ENCODE measurements at regions not wholly inside any gene's neighbourhood (a gene's known extent, or its start where the extent isn't known, plus 50 kb on each side); places are given as distances from the start of the nearest gene placed in this dataset.
"Not testable (repeated sequence)": the region's sequence is repeated elsewhere in the genome, so short reads cannot be mapped to it uniquely, and the experiment has no call there.

GRCh38 chr10:11691319-11691755, 50.8 kb upstream of the ECHDC3 start:
- no peak for DNase-seq (ENCODE audit: low spot score)
- no peak for ATAC-seq (ENCODE audit: insufficient number of reproducible peaks, low FRiP score, low read depth)
- Histone ChIP-seq H3K4me1 (ENCODE audit: control insufficient read depth in 1 of 2, low read depth in 2 of 2) (peaks cover 0 to 13% of the 10 kb centered on the region in 2 donors), H3K4me3 (no peak overlapping the region), H3K27me3 (replicated peaks; ENCODE audit: insufficient read depth) (no peaks in the 10 kb centered on the region), H3K36me3 (no peaks in the 10 kb centered on the region), H3K27ac (no peak overlapping the region), H3K9me3 (no peaks in the 10 kb centered on the region)
- TF ChIP-seq CTCF (IDR thresholded peaks at IDR 0.05), result no peak

- Histone ChIP-seq H3K4me3 (no peak overlapping the region), H3K27me3 (replicated peaks; ENCODE audit: insufficient read depth) (no peaks in the 10 kb centered on the region), H3K27ac (no peak overlapping the region), H3K36me3 (no peaks in the 10 kb centered on the region), H3K4me1 (ENCODE audit: control insufficient read depth in 1 of 2, low read depth in 2 of 2) (peaks cover 6 to 23% of the 10 kb centered on the region in 2 donors), H3K9me3 (no peaks in the 10 kb centered on the region)
- DNase-seq (ENCODE audit: low spot score), result no peak
- no peak for TF ChIP-seq CTCF (IDR thresholded peaks at IDR 0.05)
- ATAC-seq (ENCODE audit: insufficient number of reproducible peaks, low FRiP score, low read depth), result no peak
Measured at GRCh38 chr10:11689945-11690736, 52.0 kb upstream of the ECHDC3 start.

- not testable (repeated sequence) for H3K27ac ChIP-seq; ATAC-seq (ENCODE audit: insufficient number of reproducible peaks, low FRiP score, low read depth); DNase-seq (ENCODE audit: low spot score); H3K4me3 ChIP-seq; H3K27me3 ChIP-seq (replicated peaks; ENCODE audit: insufficient read depth); H3K9me3 ChIP-seq; H3K36me3 ChIP-seq
- peaks cover 6 to 32% of the 10 kb centered on the region in 2 donors for H3K4me1 ChIP-seq (ENCODE audit: control insufficient read depth in 1 of 2, low read depth in 2 of 2)
Measured at GRCh38 chr10:11688448-11688795, 53.8 kb upstream of the ECHDC3 start.

GRCh38 chr10:11687779-11688447, 54.3 kb upstream of the ECHDC3 start:
- Histone ChIP-seq H3K27ac (no peak overlapping the region), H3K4me3 (no peak overlapping the region), H3K27me3 (replicated peaks; ENCODE audit: insufficient read depth) (no peaks in the 10 kb centered on the region), H3K4me1 (ENCODE audit: control insufficient read depth in 1 of 2, low read depth in 2 of 2) (peaks cover 6 to 32% of the 10 kb centered on the region in 2 donors), H3K36me3 (no peaks in the 10 kb centered on the region), H3K9me3 (no peaks in the 10 kb centered on the region)
- no peak for TF ChIP-seq CTCF (IDR thresholded peaks at IDR 0.05)
- ATAC-seq (ENCODE audit: insufficient number of reproducible peaks, low FRiP score, low read depth) (no peak), DNase-seq (ENCODE audit: low spot score) (no peak)

- no peaks in the 10 kb centered on the region for H3K9me3 ChIP-seq
- no peak for TF ChIP-seq CTCF (IDR thresholded peaks at IDR 0.05)
- no peak for ATAC-seq (ENCODE audit: insufficient number of reproducible peaks, low FRiP score, low read depth)
- no peak overlapping the region for H3K27ac ChIP-seq
- no peak for DNase-seq (ENCODE audit: low spot score)
- H3K4me3 ChIP-seq, result no peak overlapping the region
- no peaks in the 10 kb centered on the region for H3K36me3 ChIP-seq
- H3K27me3 ChIP-seq (replicated peaks; ENCODE audit: insufficient read depth), result no peaks in the 10 kb centered on the region
- peaks cover 6 to 32% of the 10 kb centered on the region in 2 donors for H3K4me1 ChIP-seq (ENCODE audit: control insufficient read depth in 1 of 2, low read depth in 2 of 2)
Measured at GRCh38 chr10:11687357-11687771, 54.8 kb upstream of the ECHDC3 start.

Measured in thoracic aorta (tissue), 2 donors.